A549 (cell line): ENCODE measurements at regions not wholly inside any gene's neighbourhood (a gene's known extent, or its start where the extent isn't known, plus 50 kb on each side); places are given as distances from the start of the nearest gene placed in this dataset.
"Not testable (repeated sequence)": the region's sequence is repeated elsewhere in the genome, so short reads cannot be mapped to it uniquely, and the experiment has no call there.

Experiments used
- ATAC-seq, 2 experiments: fragments of 200-7000 bp in 1 of 2; fragments of >200 bp in 1 of 2; cut with Nextera tagmentation in 1 of 2; cut with Tn5 transposase in 1 of 2; 3 replicates each; pipeline versions ENCODE4 v1.8.0 to v1.9.1; 2018 to 2020; ENCODE audit warnings: mild to moderate bottlenecking in 1 of 2, moderate library complexity in 1 of 2
- CTCF ChIA-PET: fragments of 300-600 bp; sonication (Branson Sonifier 250); formaldehyde crosslinking; extraction: SDS; loops from one replicate; lab custom pipeline; 2021; ENCODE audit warnings: antibody characterized with exemption, inconsistent platforms; lab: Yijun Ruan, JAX
- POLR2A ChIA-PET: fragments of 350-600 bp; formaldehyde crosslinking; extraction: SDS; loops from one replicate; lab custom pipeline; 2021; ENCODE audit warnings: antibody characterized with exemption, inconsistent platforms; lab: Yijun Ruan, JAX
- DNase-seq, 2 experiments: peaks; one replicate each; pipeline versions ENCODE4 v3.0.0 to v3.0.0-alpha.2; 2011 to 2016; ENCODE audit warnings: low read depth in 1 of 2, low spot score in 1 of 2
- FAIRE-seq: peaks from 2 replicates; lab custom pipeline; 2011; peaks lifted over from hg19 to GRCh38; lab: Jason Lieb, UNC
- H3K27ac ChIP-seq, 2 experiments: fragments of >200 bp; sonication (Bioruptor Twin); formaldehyde crosslinking; 3 replicates each; pipeline ENCODE4 v1.5.1; 2016 to 2017
- H3K4me1 ChIP-seq: fragments of >200 bp; sonication (Bioruptor Twin); formaldehyde crosslinking; 3 replicates; pipeline ENCODE4 v1.6.1; 2016
- H3K4me2 ChIP-seq: fragments of >200 bp; sonication (Bioruptor Twin); formaldehyde crosslinking; 3 replicates; pipeline ENCODE4 v1.6.1; 2016
- H3K4me3 ChIP-seq: fragments of >200 bp; sonication (Bioruptor Twin); formaldehyde crosslinking; 3 replicates; pipeline ENCODE4 v1.5.1; 2016
- H3K9me3 ChIP-seq: fragments of >200 bp; sonication (Bioruptor Twin); formaldehyde crosslinking; 3 replicates; pipeline ENCODE4 v1.6.1; 2016
- BCL3 ChIP-seq: fragments of >200 bp; sonication (Bioruptor Twin); formaldehyde crosslinking; IDR thresholded peaks from 3 replicates; pipeline ENCODE4 v1.6.1; 2016
- BHLHE40 ChIP-seq: IDR thresholded peaks from 2 replicates; pipeline ENCODE4 v1.6.1; 2012; ENCODE audit warnings: low read depth, low read length, inconsistent platforms
- CEBPB ChIP-seq, 2 experiments: fragments of >200 bp in 1 of 2; sonication (Bioruptor Twin) in 1 of 2; formaldehyde crosslinking in 1 of 2; IDR thresholded peaks; 2 replicates each; pipeline ENCODE4 v1.6.1; 2012 to 2016
- CHD4 ChIP-seq: fragments of 200-600 bp; sonication (generic); IDR thresholded peaks from 2 replicates; pipeline ENCODE4 v1.6.1; 2016; ENCODE audit warnings: antibody characterized with exemption, mild to moderate bottlenecking, borderline replicate concordance
- CTCF ChIP-seq: fragments of >200 bp; sonication (Bioruptor Twin); formaldehyde crosslinking; IDR thresholded peaks from 3 replicates; pipeline ENCODE4 v1.5.1; 2016
- E2F6 ChIP-seq: IDR thresholded peaks from 2 replicates; pipeline ENCODE4 v1.6.1; 2012; ENCODE audit warnings: low read depth, borderline replicate concordance
- EHMT2 ChIP-seq: fragments of 200-600 bp; sonication (generic); IDR thresholded peaks from 2 replicates; pipeline ENCODE4 v1.6.1; 2016; ENCODE audit warnings: antibody characterized with exemption, low read depth, mild to moderate bottlenecking, moderate library complexity
- ELK1 ChIP-seq: fragments of 150-350 bp; IDR thresholded peaks from 2 replicates; pipeline ENCODE4 v1.6.1; 2014; ENCODE audit warnings: low read depth, mild to moderate bottlenecking, low read length
- FOSL2 ChIP-seq, 2 experiments: fragments of 450-650 bp in 1 of 2; fragments of >200 bp in 1 of 2; sonication (Bioruptor Twin) in 1 of 2; formaldehyde crosslinking; IDR thresholded peaks; 2 replicates each; pipeline versions ENCODE4 v1.5.0 to v1.6.1; 2016 to 2020; ENCODE audit warnings: mild to moderate bottlenecking in 1 of 2, moderate library complexity in 1 of 2
- FOXS1 ChIP-seq: fragments of 250-450 bp; sonication (Bioruptor Pico); IDR thresholded peaks from 2 replicates; pipeline ENCODE4 v1.5.0; 2020; ENCODE audit warnings: mild to moderate bottlenecking, moderate library complexity
- HDAC2 ChIP-seq: fragments of 200-600 bp; sonication (generic); IDR thresholded peaks from 2 replicates; pipeline ENCODE4 v1.6.1; 2016
- HES2 ChIP-seq: fragments of >200 bp; sonication (Bioruptor Twin); formaldehyde crosslinking; IDR thresholded peaks from 2 replicates; pipeline ENCODE4 v1.6.1; 2016
- HOXB5 ChIP-seq: fragments of 250-450 bp; sonication (Bioruptor Pico); IDR thresholded peaks from 2 replicates; pipeline ENCODE4 v1.5.0; 2020; ENCODE audit warnings: mild to moderate bottlenecking, moderate library complexity
- JUN ChIP-seq, 2 experiments: fragments of >200 bp; sonication (Bioruptor Twin); formaldehyde crosslinking; IDR thresholded peaks; 2 replicates in 1 of 2; 3 replicates in 1 of 2; pipeline ENCODE4 v1.6.1; 2016 to 2017
- JUNB ChIP-seq: fragments of >200 bp; sonication (Bioruptor Twin); formaldehyde crosslinking; IDR thresholded peaks from 2 replicates; pipeline ENCODE4 v1.6.1; 2016
- KDM5A ChIP-seq: fragments of 200-600 bp; sonication (generic); IDR thresholded peaks from 2 replicates; pipeline ENCODE4 v1.6.1; 2016; ENCODE audit warnings: antibody characterized with exemption, mild to moderate bottlenecking
- MAZ ChIP-seq: fragments of 150-350 bp; IDR thresholded peaks from 2 replicates; pipeline ENCODE4 v1.6.1; 2014; ENCODE audit warnings: antibody characterized with exemption, low read depth, low read length, borderline replicate concordance
- NR3C1 ChIP-seq: fragments of >200 bp; sonication (Bioruptor Twin); formaldehyde crosslinking; IDR thresholded peaks from 3 replicates; pipeline ENCODE4 v1.6.1; 2017
- POLR2AphosphoS2 ChIP-seq: conservative IDR thresholded peaks from 2 replicates; pipeline ENCODE4 v1.6.1; 2012; ENCODE audit warnings: low read length, improper control_type of control experiment, inconsistent platforms
- RNF2 ChIP-seq: fragments of 200-600 bp; sonication (generic); IDR thresholded peaks from 2 replicates; pipeline ENCODE4 v1.6.1; 2016; ENCODE audit warnings: low read depth, mild to moderate bottlenecking, antibody characterized with exemption, moderate library complexity, borderline replicate concordance
- SMC3 ChIP-seq: fragments of >200 bp; sonication (Bioruptor Twin); formaldehyde crosslinking; IDR thresholded peaks from 3 replicates; pipeline ENCODE4 v1.6.1; 2018; ENCODE audit warnings: inconsistent platforms
- SREBF2 ChIP-seq: fragments of 450-650 bp; IDR thresholded peaks from 2 replicates; pipeline ENCODE4 v1.6.1; 2014; ENCODE audit warnings: mild to moderate bottlenecking, moderate library complexity
- ZC3H11A ChIP-seq: fragments of 450-650 bp; IDR thresholded peaks from 2 replicates; pipeline ENCODE4 v1.6.1; 2014; ENCODE audit warnings: antibody characterized with exemption, mild to moderate bottlenecking
- ZFP36 ChIP-seq: fragments of 450-650 bp; IDR thresholded peaks from 2 replicates; pipeline ENCODE4 v1.6.1; 2014; ENCODE audit warnings: borderline replicate concordance; ENCODE audit not compliant: partially characterized antibody
- WGBS: methylation state at CpG from one replicate; pipeline ENCODE4 v1.1.6; 2017; ENCODE audit errors: missing lambda C conversion rate; 5-methylcytosine and 5-hydroxymethylcytosine counted together

GRCh38 chr6:159521962-159522361 lies 171.1 kb downstream of the SOD2 start:
- ChIA-PET CTCF (no interaction called here), POLR2A (no interaction called here)
- no peak overlapping the region for H3K27ac ChIP-seq
- no peak for DNase-seq
- no peak overlapping the region for H3K4me3 ChIP-seq
- no peaks in the 10 kb centered on the region for H3K9me3 ChIP-seq
- H3K4me2 ChIP-seq, result no peak overlapping the region
- FAIRE-seq, result no peak
- TF ChIP-seq E2F6, result no peak
- TF ChIP-seq JUN (IDR thresholded peaks at IDR 0.05), result no peak
- no peaks in the 10 kb centered on the region for H3K4me1 ChIP-seq
- ATAC-seq, result no peak

- ChIA-PET POLR2A (no interaction called here), CTCF (no interaction called here)
- no peak overlapping the region for H3K4me3 ChIP-seq
- DNase-seq, result no peak
- H3K9me3 ChIP-seq, result no peaks in the 10 kb centered on the region
- no peak for FAIRE-seq
- H3K27ac ChIP-seq, result no peak overlapping the region
- no peak overlapping the region for H3K4me2 ChIP-seq
- no peak for TF ChIP-seq CTCF
- no peak for TF ChIP-seq JUNB
- no peak for TF ChIP-seq FOSL2 (IDR thresholded peaks at IDR 0.05)
- TF ChIP-seq FOSL2 (CRISPR knock-in tag; IDR thresholded peaks at IDR 0.05), result no peak
- TF ChIP-seq MAZ, result no peak
- TF ChIP-seq RNF2, result no peak
- no peak for TF ChIP-seq ELK1
- no peak for TF ChIP-seq KDM5A
- TF ChIP-seq HDAC2, result no peak
- TF ChIP-seq HES2, result no peak
- no peak for TF ChIP-seq BCL3
- TF ChIP-seq CHD4, result no peak
- TF ChIP-seq, all 56 proteins: peak for 0
- ATAC-seq, result no peak
- no peaks in the 10 kb centered on the region for H3K4me1 ChIP-seq
Measured at GRCh38 chr6:159520002-159520401, 173.0 kb downstream of the SOD2 start.

- WGBS, result 27% methylated on average over 3 of the region's 3 CpGs
- H3K4me3 ChIP-seq, DNase-seq, CTCF ChIA-PET, FAIRE-seq, H3K4me1 ChIP-seq, H3K27ac ChIP-seq, H3K4me2 ChIP-seq, POLR2A ChIA-PET, H3K9me3 ChIP-seq, ATAC-seq: not testable (repeated sequence)
Measured at GRCh38 chr6:159515811-159516210, 177.2 kb downstream of the SOD2 start.

- ATAC-seq, result no peak
- TF ChIP-seq BHLHE40, result no peak
- no peak for TF ChIP-seq ZC3H11A
- no peak for TF ChIP-seq POLR2AphosphoS2
- no peak for TF ChIP-seq SMC3
- no peak for TF ChIP-seq NR3C1
- TF ChIP-seq HOXB5 (CRISPR knock-in tag), result no peak
- no peak for TF ChIP-seq ZFP36
- TF ChIP-seq FOXS1, result no peak
- TF ChIP-seq CEBPB (IDR thresholded peaks at IDR 0.05), result no peak
- TF ChIP-seq SREBF2, result no peak
- TF ChIP-seq EHMT2, result no peak
- no peak overlapping the region for H3K4me2 ChIP-seq
- DNase-seq, result no peak
- POLR2A ChIA-PET, result no interaction called here
- WGBS, result 0% methylated on average over 1 of the region's 2 CpGs
- FAIRE-seq, result no peak
- H3K27ac ChIP-seq, result no peak overlapping the region
- CTCF ChIA-PET, result no interaction called here
- H3K4me1 ChIP-seq, result no peaks in the 10 kb centered on the region
- no peaks in the 10 kb centered on the region for H3K9me3 ChIP-seq
- H3K4me3 ChIP-seq, result no peak overlapping the region
Measured at GRCh38 chr6:159513914-159514313, 179.1 kb downstream of the SOD2 start.
